HepG2 (cell line): ENCODE measurements at regions not wholly inside any gene's neighbourhood (a gene's known extent, or its start where the extent isn't known, plus 50 kb on each side); places are given as distances from the start of the nearest gene placed in this dataset.

Source experiments
- ATAC-seq: fragments of 200-7000 bp; cut with Tn5 transposase; 3 replicates; pipeline ENCODE4 v1.9.1; 2020; ENCODE audit warnings: mild to moderate bottlenecking, moderate library complexity
- BruUV-seq: library from RNA; stranded (reverse); fragments of 400-500 nt; replicated peaks from 2 replicates; lab custom pipeline; 2021; lab: Mats Ljungman, UMichigan
- CTCF ChIA-PET: fragments of 300-600 bp; formaldehyde crosslinking; extraction: SDS; loops from one replicate; lab custom pipeline; 2021; ENCODE audit warnings: low total read pairs, inconsistent platforms, low intra/inter-chr PET ratio; lab: Yijun Ruan, JAX
- POLR2A ChIA-PET: fragments of 350-600 bp; sonication (Branson Sonifier 250); formaldehyde crosslinking; loops from one replicate; lab custom pipeline; 2020; ENCODE audit warnings: antibody characterized with exemption, inconsistent platforms; lab: Yijun Ruan, JAX
- DNase-seq: peaks from one replicate; pipeline ENCODE4 v3.0.0-alpha.2; 2015; ENCODE audit warnings: low spot score
- FAIRE-seq: peaks from 3 replicates; lab custom pipeline; 2011; peaks lifted over from hg19 to GRCh38; lab: Jason Lieb, UNC
- H2AFZ ChIP-seq: one replicate; pipeline ENCODE4 v1.6.1; 2011; ENCODE audit warnings: low read length, inconsistent platforms
- H3K27ac ChIP-seq: fragments of 300-600 bp; 3 replicates; pipeline ENCODE4 v1.8.0; 2011; ENCODE audit warnings: mixed run types, mild to moderate bottlenecking, mixed read lengths, low read length, inconsistent platforms; ENCODE audit not compliant: insufficient read depth; ENCODE audit errors: extremely low read length
- H3K27me3 ChIP-seq, 2 experiments: fragments of 200-600 bp in 1 of 2; 2 replicates in 1 of 2; 3 replicates in 1 of 2; pipeline versions ENCODE4 v1.6.0 to v1.8.0; 2011; ENCODE audit warnings: low read length in 2 of 2, mild to moderate bottlenecking in 2 of 2, moderate library complexity in 2 of 2, inconsistent platforms in 1 of 2; ENCODE audit not compliant: insufficient read depth in 2 of 2, control insufficient read depth in 1 of 2
- H3K36me3 ChIP-seq, 2 experiments: fragments of 200-600 bp in 1 of 2; replicated peaks in 1 of 2; 2 replicates in 1 of 2; 3 replicates in 1 of 2; pipeline versions ENCODE4 v1.5.1 to v1.8.0; 2011; ENCODE audit warnings: low read length in 2 of 2, inconsistent platforms in 1 of 2; ENCODE audit not compliant: insufficient read depth in 2 of 2, control insufficient read depth in 1 of 2
- H3K4me1 ChIP-seq: 2 replicates; pipeline ENCODE4 v1.5.1; 2012; ENCODE audit warnings: low read length, inconsistent platforms; ENCODE audit not compliant: insufficient read depth
- H3K4me2 ChIP-seq: 2 replicates; pipeline ENCODE4 v1.6.0; 2011; ENCODE audit warnings: low read depth, low read length, inconsistent platforms
- H3K4me3 ChIP-seq, 3 experiments: fragments of 200-600 bp in 1 of 3; sonication (generic), shearing (Covaris generic) in 1 of 3; replicated peaks in 1 of 3; 2 replicates each; pipeline ENCODE4 v1.5.1; 2011 to 2016; ENCODE audit warnings: low read length in 3 of 3, inconsistent platforms in 2 of 3, low read depth in 2 of 3, mild to moderate bottlenecking in 2 of 3, control low read depth in 1 of 3, mixed read lengths in 1 of 3; ENCODE audit not compliant: insufficient read depth in 1 of 3
- H3K79me2 ChIP-seq: one replicate; pipeline ENCODE4 v1.6.1; 2011; ENCODE audit warnings: low read length, inconsistent platforms; ENCODE audit not compliant: insufficient read depth
- H3K9ac ChIP-seq: 2 replicates; pipeline ENCODE4 v1.6.0; 2011; ENCODE audit warnings: mild to moderate bottlenecking, low read depth, low read length, inconsistent platforms; ENCODE audit not compliant: insufficient read depth
- H3K9me3 ChIP-seq: 2 replicates; pipeline ENCODE4 v1.5.1; 2012; ENCODE audit warnings: mild to moderate bottlenecking, low read length
- H4K20me1 ChIP-seq: 2 replicates; pipeline ENCODE4 v1.6.0; 2011; ENCODE audit warnings: inconsistent platforms, mild to moderate bottlenecking, low read length, moderate library complexity; ENCODE audit not compliant: insufficient read depth
- ARID5B ChIP-seq: IDR thresholded peaks from 2 replicates; pipeline ENCODE4 v1.4.0; 2020; ENCODE audit warnings: mild to moderate bottlenecking, missing genetic modification reagents
- BCL6 ChIP-seq: IDR thresholded peaks from 2 replicates; pipeline ENCODE4 v1.6.1; 2016; ENCODE audit warnings: missing genetic modification reagents, missing compliant biosample characterization
- DMAP1 ChIP-seq: IDR thresholded peaks from 2 replicates; pipeline ENCODE4 v1.6.1; 2016
- FOXA3 ChIP-seq: IDR thresholded peaks from 2 replicates; pipeline ENCODE4 v1.6.1; 2016; ENCODE audit warnings: missing genetic modification reagents, missing compliant biosample characterization
- HDAC1 ChIP-seq: sonication (generic); formaldehyde crosslinking; IDR thresholded peaks from 2 replicates; pipeline ENCODE4 v1.5.1; 2020; ENCODE audit warnings: mild to moderate bottlenecking, missing genetic modification reagents
- NR2F6 ChIP-seq, 2 experiments: IDR thresholded peaks; 2 replicates each; pipeline ENCODE4 v1.6.1; 2016; ENCODE audit warnings: antibody characterized with exemption in 1 of 2, mild to moderate bottlenecking in 1 of 2
- RARA ChIP-seq: IDR thresholded peaks from 2 replicates; pipeline ENCODE4 v1.6.1; 2016; ENCODE audit warnings: missing genetic modification reagents, missing compliant biosample characterization
- RXRB ChIP-seq: IDR thresholded peaks from 2 replicates; pipeline ENCODE4 v1.6.1; 2016; ENCODE audit warnings: borderline replicate concordance, missing genetic modification reagents, missing compliant biosample characterization
- TEAD2 ChIP-seq: sonication (generic); formaldehyde crosslinking; IDR thresholded peaks from 2 replicates; pipeline ENCODE4 v1.9.0; 2021; ENCODE audit warnings: missing genetic modification reagents
- ZFX ChIP-seq: sonication (generic); formaldehyde crosslinking; IDR thresholded peaks from 2 replicates; pipeline ENCODE4 v1.4.0; 2020; ENCODE audit warnings: mild to moderate bottlenecking, low read depth, missing genetic modification reagents, moderate library complexity
- ZNF746 ChIP-seq: sonication (generic); formaldehyde crosslinking; IDR thresholded peaks from 2 replicates; pipeline ENCODE4 v1.8.0; 2022; ENCODE audit warnings: mild to moderate bottlenecking, missing genetic modification reagents
- WGBS: methylation state at CpG from one replicate; pipeline ENCODE4 v1.1.6; 2017; ENCODE audit warnings: low lambda C conversion rate; 5-methylcytosine and 5-hydroxymethylcytosine counted together
- in situ Hi-C: cut with HindIII; loops from 2 replicates; pipeline ENCODE4 v1.10.0; 2017; ENCODE audit warnings: low pct_unique_long_range_greater_than_20kb; ENCODE audit not compliant: extremely low pct_ligation_motif_present
- intact Hi-C: fragments of 100-400 bp; cut with micrococcal nuclease; formaldehyde crosslinking; loops from one replicate; pipeline ENCODE4 v1.10.0; 2022; ENCODE audit not compliant: unreplicated experiment
- TF ChIP-seq, protein P1 (sequence below): sonication (generic); formaldehyde crosslinking; IDR thresholded peaks from 2 replicates; pipeline ENCODE4 v1.8.1; 2023; ENCODE audit warnings: mild to moderate bottlenecking, missing genetic modification reagents, borderline replicate concordance
- TF ChIP-seq, protein P2 (sequence below): sonication (generic); formaldehyde crosslinking; IDR thresholded peaks from 2 replicates; pipeline ENCODE4 v1.8.0; 2022; ENCODE audit warnings: missing genetic modification reagents, mild to moderate bottlenecking, inconsistent platforms, borderline replicate concordance
- TF ChIP-seq, protein P3 (sequence below): sonication (generic); formaldehyde crosslinking; IDR thresholded peaks from 2 replicates; pipeline ENCODE4 v1.5.1; 2020; ENCODE audit warnings: mild to moderate bottlenecking, missing genetic modification reagents, borderline replicate concordance

DNA sequence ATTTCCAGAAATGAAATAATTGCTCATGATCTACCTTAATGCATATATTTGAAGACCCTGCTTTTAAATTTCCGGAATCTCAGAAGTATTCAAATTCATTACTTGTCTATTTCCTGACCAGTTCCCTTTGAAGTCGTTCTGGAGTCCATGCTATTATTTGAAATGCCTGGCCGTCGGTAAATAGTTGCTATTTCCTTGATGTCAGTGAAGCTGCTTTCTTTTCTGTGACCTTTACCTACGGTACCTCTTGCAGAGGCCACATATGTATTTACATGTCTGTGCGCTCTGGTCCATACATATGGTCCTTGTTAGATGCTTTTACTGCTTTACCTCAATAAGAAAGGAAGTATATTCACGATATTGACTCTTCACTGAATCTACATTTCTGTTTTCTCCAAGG, 199.7 kb downstream of the PAPSS1 start:
- POLR2A ChIA-PET: no interaction called here
- ATAC-seq (peak; percentile 67), DNase-seq (peak; percentile 41), FAIRE-seq (no peak)
- BruUV-seq: no TSS peak
- in situ Hi-C loops: no loop called here
- WGBS: 2% methylated on average over 7 of the region's 7 CpGs
- no peak overlapping the region for H3K4me3 ChIP-seq
- CTCF ChIA-PET: no interaction called here
- no peaks in the 10 kb centered on the region for H4K20me1 ChIP-seq
- H3K9me3 ChIP-seq: peaks cover 9% of the 10 kb centered on the region; the same call in 1 of the 2 replicates
- H3K27me3 ChIP-seq: no peaks in the 10 kb centered on the region; a peak in 1 of 5 replicates
- no peaks in the 10 kb centered on the region for H3K79me2 ChIP-seq
- H3K27ac ChIP-seq: no peak overlapping the region
- no peak overlapping the region for H3K4me2 ChIP-seq
- no peak overlapping the region for H2AFZ ChIP-seq
- peaks cover 15% of the 10 kb centered on the region for H3K4me1 ChIP-seq
- H3K36me3 ChIP-seq: no peaks in the 10 kb centered on the region
- intact Hi-C loops: no loop called here
- no peak overlapping the region for H3K9ac ChIP-seq
- TF ChIP-seq ZFX (CRISPR knock-in tag) (no peak), ARID5B (CRISPR knock-in tag) (peak; percentile 68), RARA (CRISPR knock-in tag) (peak; percentile 53), FOXA3 (peak; percentile 33; the same call in 1 of the 2 replicates), DMAP1 (CRISPR knock-in tag) (no peak), HDAC1 (CRISPR knock-in tag) (0 out of 2 replicates have a peak, but pooled peaks have one; percentile 19), TEAD2 (CRISPR knock-in tag) (no peak), ZNF746 (CRISPR knock-in tag) (no peak), NR2F6 (IDR thresholded peaks at IDR 0.05) (peak; percentile 35; the same call in 1 of the 2 replicates), NR2F6 (CRISPR knock-in tag; IDR thresholded peaks at IDR 0.05) (0 out of 2 replicates have a peak, but pooled peaks have one; percentile 42), BCL6 (peak; percentile 41), RXRB (peak; percentile 38; the same call in 1 of the 2 replicates)
- TF ChIP-seq, protein P1, sequence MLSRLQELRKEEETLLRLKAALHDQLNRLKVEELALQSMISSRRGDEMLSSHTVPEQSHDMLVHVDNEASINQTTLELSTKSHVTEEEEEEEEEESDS (CRISPR knock-in tag): no peak
- TF ChIP-seq, protein P2, sequence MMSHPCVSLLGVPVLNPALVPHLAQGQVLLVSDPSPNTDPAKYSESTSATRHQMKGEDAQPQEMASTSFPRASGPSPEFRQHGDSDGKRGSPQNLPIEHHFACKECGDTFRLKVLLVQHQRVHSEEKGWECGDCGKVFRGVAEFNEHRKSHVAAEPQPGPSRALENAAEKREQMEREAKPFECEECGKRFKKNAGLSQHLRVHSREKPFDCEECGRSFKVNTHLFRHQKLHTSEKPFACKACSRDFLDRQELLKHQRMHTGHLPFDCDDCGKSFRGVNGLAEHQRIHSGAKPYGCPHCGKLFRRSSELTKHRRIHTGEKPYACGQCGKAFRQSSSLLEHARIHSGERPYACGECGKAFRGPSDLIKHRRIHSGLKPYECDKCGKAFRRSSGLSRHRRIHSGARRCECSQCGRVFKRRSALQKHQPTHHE (CRISPR knock-in tag): no peak
- TF ChIP-seq, protein P3, sequence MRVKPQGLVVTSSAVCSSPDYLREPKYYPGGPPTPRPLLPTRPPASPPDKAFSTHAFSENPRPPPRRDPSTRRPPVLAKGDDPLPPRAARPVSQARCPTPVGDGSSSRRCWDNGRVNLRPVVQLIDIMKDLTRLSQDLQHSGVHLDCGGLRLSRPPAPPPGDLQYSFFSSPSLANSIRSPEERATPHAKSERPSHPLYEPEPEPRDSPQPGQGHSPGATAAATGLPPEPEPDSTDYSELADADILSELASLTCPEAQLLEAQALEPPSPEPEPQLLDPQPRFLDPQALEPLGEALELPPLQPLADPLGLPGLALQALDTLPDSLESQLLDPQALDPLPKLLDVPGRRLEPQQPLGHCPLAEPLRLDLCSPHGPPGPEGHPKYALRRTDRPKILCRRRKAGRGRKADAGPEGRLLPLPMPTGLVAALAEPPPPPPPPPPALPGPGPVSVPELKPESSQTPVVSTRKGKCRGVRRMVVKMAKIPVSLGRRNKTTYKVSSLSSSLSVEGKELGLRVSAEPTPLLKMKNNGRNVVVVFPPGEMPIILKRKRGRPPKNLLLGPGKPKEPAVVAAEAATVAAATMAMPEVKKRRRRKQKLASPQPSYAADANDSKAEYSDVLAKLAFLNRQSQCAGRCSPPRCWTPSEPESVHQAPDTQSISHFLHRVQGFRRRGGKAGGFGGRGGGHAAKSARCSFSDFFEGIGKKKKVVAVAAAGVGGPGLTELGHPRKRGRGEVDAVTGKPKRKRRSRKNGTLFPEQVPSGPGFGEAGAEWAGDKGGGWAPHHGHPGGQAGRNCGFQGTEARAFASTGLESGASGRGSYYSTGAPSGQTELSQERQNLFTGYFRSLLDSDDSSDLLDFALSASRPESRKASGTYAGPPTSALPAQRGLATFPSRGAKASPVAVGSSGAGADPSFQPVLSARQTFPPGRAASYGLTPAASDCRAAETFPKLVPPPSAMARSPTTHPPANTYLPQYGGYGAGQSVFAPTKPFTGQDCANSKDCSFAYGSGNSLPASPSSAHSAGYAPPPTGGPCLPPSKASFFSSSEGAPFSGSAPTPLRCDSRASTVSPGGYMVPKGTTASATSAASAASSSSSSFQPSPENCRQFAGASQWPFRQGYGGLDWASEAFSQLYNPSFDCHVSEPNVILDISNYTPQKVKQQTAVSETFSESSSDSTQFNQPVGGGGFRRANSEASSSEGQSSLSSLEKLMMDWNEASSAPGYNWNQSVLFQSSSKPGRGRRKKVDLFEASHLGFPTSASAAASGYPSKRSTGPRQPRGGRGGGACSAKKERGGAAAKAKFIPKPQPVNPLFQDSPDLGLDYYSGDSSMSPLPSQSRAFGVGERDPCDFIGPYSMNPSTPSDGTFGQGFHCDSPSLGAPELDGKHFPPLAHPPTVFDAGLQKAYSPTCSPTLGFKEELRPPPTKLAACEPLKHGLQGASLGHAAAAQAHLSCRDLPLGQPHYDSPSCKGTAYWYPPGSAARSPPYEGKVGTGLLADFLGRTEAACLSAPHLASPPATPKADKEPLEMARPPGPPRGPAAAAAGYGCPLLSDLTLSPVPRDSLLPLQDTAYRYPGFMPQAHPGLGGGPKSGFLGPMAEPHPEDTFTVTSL (CRISPR knock-in tag): peak; percentile 62; the same call in 1 of the 2 replicates
